Occipital lobe (tissue), 1 donor: ENCODE measurements at regions not wholly inside any gene's neighbourhood (a gene's known extent, or its start where the extent isn't known, plus 50 kb on each side); places are given as distances from the start of the nearest gene placed in this dataset.
"Not testable (repeated sequence)": the region's sequence is repeated elsewhere in the genome, so short reads cannot be mapped to it uniquely, and the experiment has no call there.

Experiments
- DNase-seq: peaks from one replicate; lab custom pipeline; 2025; lab: John Stamatoyannopoulos, UW

- DNase-seq, result no peak
Observed at GRCh38 chr1:47659146-47659545, 221.3 kb downstream of the FOXD2 start.

GRCh38 chr1:47660622-47661021, 222.8 kb downstream of the FOXD2 start:
- no peak for DNase-seq

GRCh38 chr1:47661040-47661439, 223.2 kb downstream of the FOXD2 start:
- no peak for DNase-seq

GRCh38 chr1:47662068-47662467, 224.2 kb downstream of the FOXD2 start:
- no peak for DNase-seq

- no peak for DNase-seq
Observed at GRCh38 chr1:47663286-47663685, 225.4 kb downstream of the FOXD2 start.

- no peak for DNase-seq
Observed at GRCh38 chr1:47664356-47664755, 226.5 kb downstream of the FOXD2 start.

GRCh38 chr1:47664896-47665295, 227.1 kb downstream of the FOXD2 start:
- not testable (repeated sequence) for DNase-seq

- DNase-seq, result no peak
Observed at GRCh38 chr1:47669081-47669585, 231.3 kb downstream of the FOXD2 start.

- DNase-seq, result no peak
Observed at GRCh38 chr1:47672622-47673021, 234.8 kb downstream of the FOXD2 start.

- no peak for DNase-seq
Observed at GRCh38 chr1:47674189-47674588, 236.3 kb downstream of the FOXD2 start.

GRCh38 chr1:47675047-47675675, 237.3 kb downstream of the FOXD2 start:
- no peak for DNase-seq

GRCh38 chr1:47675721-47676120, 237.9 kb downstream of the FOXD2 start:
- DNase-seq, result no peak

- DNase-seq, result no peak
Observed at GRCh38 chr1:47676311-47677054, 238.6 kb downstream of the FOXD2 start.

- no peak for DNase-seq
Observed at GRCh38 chr1:47677241-47677940, 239.5 kb downstream of the FOXD2 start.

- no peak for DNase-seq
Observed at GRCh38 chr1:47678464-47678980, 240.7 kb downstream of the FOXD2 start.

- no peak for DNase-seq
Observed at GRCh38 chr1:47679301-47679791, 241.5 kb downstream of the FOXD2 start.

GRCh38 chr1:47679826-47680225, 242.0 kb downstream of the FOXD2 start:
- DNase-seq, result no peak

- DNase-seq, result no peak
Observed at GRCh38 chr1:47680815-47681475, 243.1 kb downstream of the FOXD2 start.

- no peak for DNase-seq
Observed at GRCh38 chr1:47681735-47682134, 243.9 kb downstream of the FOXD2 start.

- no peak for DNase-seq
Observed at GRCh38 chr1:47682198-47682597, 244.4 kb downstream of the FOXD2 start.

- DNase-seq, result no peak
Observed at GRCh38 chr1:47682786-47683350, 245.0 kb downstream of the FOXD2 start.
